ENCODE measurements at regions not wholly inside any gene's neighbourhood (a gene's known extent, or its start where the extent isn't known, plus 50 kb on each side); places are given as distances from the start of the nearest gene placed in this dataset.

- Histone ChIP-seq H3K4me1 (ENCODE audit: insufficient read depth) (no peaks in the 10 kb centered on the region), H3K36me3 (no peaks in the 10 kb centered on the region), H3K9me3 (no peaks in the 10 kb centered on the region), H3K27ac (no peak overlapping the region), H3K4me3 (no peak overlapping the region), H3K27me3 (no peaks in the 10 kb centered on the region)
- TF ChIP-seq EP300 (IDR thresholded peaks at IDR 0.05), result no peak
- no peak for TF ChIP-seq CTCF (IDR thresholded peaks at IDR 0.05)
- TF ChIP-seq POLR2A (IDR thresholded peaks at IDR 0.05), result no peak
- no peak for DNase-seq
- intact Hi-C loops (cut with DNase I), result no loop called here
- WGBS, 3 donors, result 71 to 84% (median 80%) methylated on average over 14 of the region's 14 CpGs
Measured at GRCh38 chr10:111139567-111139966, 62.7 kb downstream of the ADRA2A start.

GRCh38 chr10:111142092-111142768 lies 65.4 kb downstream of the ADRA2A start:
- no peak for TF ChIP-seq CTCF (IDR thresholded peaks at IDR 0.05)
- TF ChIP-seq EP300 (IDR thresholded peaks at IDR 0.05), result no peak
- no peak for TF ChIP-seq POLR2A (IDR thresholded peaks at IDR 0.05)
- Histone ChIP-seq H3K4me1 (ENCODE audit: insufficient read depth) (no peaks in the 10 kb centered on the region), H3K36me3 (no peaks in the 10 kb centered on the region), H3K4me3 (no peak overlapping the region), H3K9me3 (no peaks in the 10 kb centered on the region), H3K27me3 (no peaks in the 10 kb centered on the region), H3K27ac (no peak overlapping the region)
- intact Hi-C loops (cut with DNase I), result no loop called here
- WGBS, 3 donors, result 78 to 82% (median 79%) methylated on average over 9 of the region's 9 CpGs
- DNase-seq, result no peak

GRCh38 chr10:111146025-111146640 lies 69.3 kb downstream of the ADRA2A start:
- DNase-seq, result peak in 1 of 5 donors; percentile 16
- Histone ChIP-seq H3K9me3 (no peaks in the 10 kb centered on the region), H3K36me3 (no peaks in the 10 kb centered on the region), H3K27ac (no peak overlapping the region), H3K4me3 (no peak overlapping the region), H3K27me3 (no peaks in the 10 kb centered on the region), H3K4me1 (ENCODE audit: insufficient read depth) (no peaks in the 10 kb centered on the region)
- no peak for TF ChIP-seq CTCF (IDR thresholded peaks at IDR 0.05)
- TF ChIP-seq EP300 (IDR thresholded peaks at IDR 0.05), result no peak
- no peak for TF ChIP-seq POLR2A (IDR thresholded peaks at IDR 0.05)
- WGBS, 3 donors, result 40 to 54% (median 49%) methylated on average over 2 of the region's 2 CpGs
- intact Hi-C loops (cut with DNase I), result no loop called here

- no peaks in the 10 kb centered on the region for H3K4me1 ChIP-seq (ENCODE audit: insufficient read depth)
- no peaks in the 10 kb centered on the region for H3K9me3 ChIP-seq
- no peaks in the 10 kb centered on the region for H3K27me3 ChIP-seq
- DNase-seq, result no peak
- no peaks in the 10 kb centered on the region for H3K36me3 ChIP-seq
- H3K4me3 ChIP-seq, result no peak overlapping the region
- 67 to 78% (median 77%) methylated on average over 6 of the region's 6 CpGs for WGBS, 3 donors
- intact Hi-C loops (cut with DNase I), result no loop called here
- no peak overlapping the region for H3K27ac ChIP-seq
- TF ChIP-seq EP300 (IDR thresholded peaks at IDR 0.05) (no peak), POLR2A (IDR thresholded peaks at IDR 0.05) (no peak), CTCF (IDR thresholded peaks at IDR 0.05) (no peak)
Measured at GRCh38 chr10:111148025-111148424, 71.2 kb downstream of the ADRA2A start.
